ENCODE measurements at regions not wholly inside any gene's neighbourhood (a gene's known extent, or its start where the extent isn't known, plus 50 kb on each side); places are given as distances from the start of the nearest gene placed in this dataset.
"Not testable (repeated sequence)": the region's sequence is repeated elsewhere in the genome, so short reads cannot be mapped to it uniquely, and the experiment has no call there.

- DNase-seq, result no peak
These were observed 522.5 kb upstream of the ATXN7L3B start for GRCh38 chr12:74015118-74015517.

GRCh38 chr12:74016324-74016723, 521.3 kb upstream of the ATXN7L3B start:
- not testable (repeated sequence) for DNase-seq

- no peak for DNase-seq
These were observed 518.8 kb upstream of the ATXN7L3B start for GRCh38 chr12:74018849-74019248.

- DNase-seq, result no peak
These were observed 515.7 kb upstream of the ATXN7L3B start for GRCh38 chr12:74021937-74022336.

GRCh38 chr12:74031045-74031444, 506.6 kb upstream of the ATXN7L3B start:
- DNase-seq, result no peak

GRCh38 chr12:74033531-74033930, 504.1 kb upstream of the ATXN7L3B start:
- no peak for DNase-seq

GRCh38 chr12:74039138-74039537, 498.5 kb upstream of the ATXN7L3B start:
- not testable (repeated sequence) for DNase-seq

- DNase-seq, result no peak
These were observed 494.3 kb upstream of the ATXN7L3B start for GRCh38 chr12:74043343-74043742.

GRCh38 chr12:74049348-74049747, 488.3 kb upstream of the ATXN7L3B start:
- no peak for DNase-seq

GRCh38 chr12:74051848-74052247, 485.8 kb upstream of the ATXN7L3B start:
- no peak for DNase-seq

GRCh38 chr12:74066476-74066875, 471.2 kb upstream of the ATXN7L3B start:
- no peak for DNase-seq

GRCh38 chr12:74071182-74071581, 466.5 kb upstream of the ATXN7L3B start:
- no peak for DNase-seq

- DNase-seq, result no peak
These were observed 460.7 kb upstream of the ATXN7L3B start for GRCh38 chr12:74076918-74077317.

- DNase-seq, result no peak
These were observed 432.2 kb upstream of the ATXN7L3B start for GRCh38 chr12:74105434-74105833.

GRCh38 chr12:74108729-74109128, 428.9 kb upstream of the ATXN7L3B start:
- DNase-seq, result no peak

GRCh38 chr12:74111688-74112360, 425.8 kb upstream of the ATXN7L3B start:
- no peak for DNase-seq

GRCh38 chr12:74119811-74120362, 417.7 kb upstream of the ATXN7L3B start:
- DNase-seq, result no peak

- no peak for DNase-seq
These were observed 417.0 kb upstream of the ATXN7L3B start for GRCh38 chr12:74120644-74121043.

- no peak for DNase-seq
These were observed 407.9 kb upstream of the ATXN7L3B start for GRCh38 chr12:74129702-74130101.

- no peak for DNase-seq
These were observed 393.2 kb upstream of the ATXN7L3B start for GRCh38 chr12:74144396-74144795.

- no peak for DNase-seq
These were observed 392.3 kb upstream of the ATXN7L3B start for GRCh38 chr12:74145328-74145727.

- DNase-seq, result no peak
These were observed 388.8 kb upstream of the ATXN7L3B start for GRCh38 chr12:74148849-74149248.

GRCh38 chr12:74152370-74152769, 385.3 kb upstream of the ATXN7L3B start:
- DNase-seq, result no peak

GRCh38 chr12:74166096-74166495, 371.5 kb upstream of the ATXN7L3B start:
- DNase-seq, result no peak

- no peak for DNase-seq
These were observed 368.0 kb upstream of the ATXN7L3B start for GRCh38 chr12:74169607-74170006.
